ENCODE measurements at regions not wholly inside any gene's neighbourhood (a gene's known extent, or its start where the extent isn't known, plus 50 kb on each side); places are given as distances from the start of the nearest gene placed in this dataset.

DNA sequence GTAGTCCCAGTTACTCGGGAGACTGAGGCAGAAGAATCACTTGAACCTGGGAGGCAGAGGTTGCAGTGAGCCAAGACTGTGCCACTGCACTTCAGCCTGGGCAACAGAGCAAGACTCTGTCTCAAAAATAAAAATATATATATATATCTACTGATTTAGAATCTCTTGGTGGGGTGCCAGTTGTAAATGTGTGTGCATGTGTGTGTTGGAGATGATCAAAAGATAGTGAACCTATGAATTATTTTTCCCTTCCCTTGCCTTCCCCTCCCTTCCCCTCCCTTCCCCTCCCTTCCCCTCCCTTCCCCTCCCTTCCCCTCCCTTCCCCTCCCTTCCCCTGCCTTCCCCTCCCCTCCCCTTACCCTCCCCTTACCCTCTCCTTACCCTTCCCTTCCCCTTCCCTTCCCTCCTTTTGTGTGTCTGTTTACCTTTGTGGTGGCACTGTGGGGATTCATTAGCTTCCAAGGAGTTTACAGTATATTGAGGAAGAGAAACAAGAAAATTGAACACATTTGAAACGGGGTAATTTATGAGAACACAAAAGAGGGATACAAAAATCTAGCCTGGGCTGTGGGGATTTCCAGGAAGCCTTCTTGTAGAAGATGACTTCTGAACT is 281.5 kb upstream of the DPPA4 start:
- ChIA-PET POLR2A (no interaction called here), CTCF (no interaction called here)
- ATAC-seq, result no peak
- H3K27ac Mint-ChIP-seq, result no peak overlapping the region
- TF ChIP-seq ATF6 (CRISPR knock-in tag; IDR thresholded peaks at IDR 0.05) (no peak), FOXP4 (CRISPR knock-in tag; IDR thresholded peaks at IDR 0.05) (no peak), CREM (CRISPR knock-in tag; IDR thresholded peaks at IDR 0.05) (no peak), GRHL2 (CRISPR knock-in tag; IDR thresholded peaks at IDR 0.05; ENCODE audit: insufficient replicate concordance, severe bottlenecking) (no peak), TEAD4 (CRISPR knock-in tag; IDR thresholded peaks at IDR 0.05) (no peak), MYBL2 (CRISPR knock-in tag; IDR thresholded peaks at IDR 0.05) (no peak), ZNF232 (CRISPR knock-in tag; IDR thresholded peaks at IDR 0.05) (no peak), ELF4 (CRISPR knock-in tag; IDR thresholded peaks at IDR 0.05; ENCODE audit: low read depth) (no peak), ATF1 (CRISPR knock-in tag; IDR thresholded peaks at IDR 0.05) (no peak)
- no peaks in the 10 kb centered on the region for H3K36me3 Mint-ChIP-seq
- peaks cover 4% of the 10 kb centered on the region for H3K9me3 Mint-ChIP-seq
- no peak overlapping the region for H3K4me3 Mint-ChIP-seq
- H3K4me1 Mint-ChIP-seq, result no peaks in the 10 kb centered on the region
- no peaks in the 10 kb centered on the region for H3K27me3 Mint-ChIP-seq (ENCODE audit: low read depth)
- no peak for DNase-seq (ENCODE audit: low spot score)

DNA sequence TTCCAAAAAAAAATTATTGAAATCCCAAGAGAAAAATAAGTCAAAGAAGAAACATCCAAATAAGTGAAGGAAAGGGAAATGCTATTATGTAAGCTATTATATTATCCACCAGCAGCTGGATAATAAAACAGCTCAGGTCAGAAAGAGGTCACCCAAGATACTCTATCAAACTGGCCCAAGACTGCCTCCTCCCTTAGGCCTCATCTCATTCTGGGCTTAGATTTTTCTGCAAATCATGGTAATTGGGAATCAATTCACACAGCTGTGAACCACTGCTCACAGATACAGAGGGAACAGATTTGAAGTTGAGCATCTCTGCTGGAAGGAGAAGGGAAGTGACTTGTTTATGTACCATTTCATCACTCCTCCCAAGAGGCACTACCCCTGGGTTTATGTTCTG is 294.6 kb upstream of the DPPA4 start:
- Mint-ChIP-seq H3K4me3 (no peak overlapping the region), H3K36me3 (no peaks in the 10 kb centered on the region), H3K9me3 (peaks cover 5% of the 10 kb centered on the region), H3K27me3 (ENCODE audit: low read depth) (no peaks in the 10 kb centered on the region), H3K27ac (no peak overlapping the region), H3K4me1 (no peaks in the 10 kb centered on the region)
- ATAC-seq, result no peak
- CTCF ChIA-PET, result no interaction called here
- no peak for DNase-seq (ENCODE audit: low spot score)
- POLR2A ChIA-PET, result no interaction called here
- TF ChIP-seq, protein P1, sequence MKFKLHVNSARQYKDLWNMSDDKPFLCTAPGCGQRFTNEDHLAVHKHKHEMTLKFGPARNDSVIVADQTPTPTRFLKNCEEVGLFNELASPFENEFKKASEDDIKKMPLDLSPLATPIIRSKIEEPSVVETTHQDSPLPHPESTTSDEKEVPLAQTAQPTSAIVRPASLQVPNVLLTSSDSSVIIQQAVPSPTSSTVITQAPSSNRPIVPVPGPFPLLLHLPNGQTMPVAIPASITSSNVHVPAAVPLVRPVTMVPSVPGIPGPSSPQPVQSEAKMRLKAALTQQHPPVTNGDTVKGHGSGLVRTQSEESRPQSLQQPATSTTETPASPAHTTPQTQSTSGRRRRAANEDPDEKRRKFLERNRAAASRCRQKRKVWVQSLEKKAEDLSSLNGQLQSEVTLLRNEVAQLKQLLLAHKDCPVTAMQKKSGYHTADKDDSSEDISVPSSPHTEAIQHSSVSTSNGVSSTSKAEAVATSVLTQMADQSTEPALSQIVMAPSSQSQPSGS (CRISPR knock-in tag; IDR thresholded peaks at IDR 0.05; ENCODE audit: borderline replicate concordance, low read depth), result no peak
- TF ChIP-seq ZNF317 (CRISPR knock-in tag; IDR thresholded peaks at IDR 0.05; ENCODE audit: borderline replicate concordance, low read depth), result no peak
- TF ChIP-seq ZNF671 (CRISPR knock-in tag; IDR thresholded peaks at IDR 0.05), result no peak
- no peak for TF ChIP-seq SP1 (CRISPR knock-in tag; conservative IDR thresholded peaks at IDR 0.05)
- TF ChIP-seq, protein P2, sequence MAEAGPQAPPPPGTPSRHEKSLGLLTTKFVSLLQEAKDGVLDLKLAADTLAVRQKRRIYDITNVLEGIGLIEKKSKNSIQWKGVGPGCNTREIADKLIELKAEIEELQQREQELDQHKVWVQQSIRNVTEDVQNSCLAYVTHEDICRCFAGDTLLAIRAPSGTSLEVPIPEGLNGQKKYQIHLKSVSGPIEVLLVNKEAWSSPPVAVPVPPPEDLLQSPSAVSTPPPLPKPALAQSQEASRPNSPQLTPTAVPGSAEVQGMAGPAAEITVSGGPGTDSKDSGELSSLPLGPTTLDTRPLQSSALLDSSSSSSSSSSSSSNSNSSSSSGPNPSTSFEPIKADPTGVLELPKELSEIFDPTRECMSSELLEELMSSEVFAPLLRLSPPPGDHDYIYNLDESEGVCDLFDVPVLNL (CRISPR knock-in tag; IDR thresholded peaks at IDR 0.05; ENCODE audit: borderline replicate concordance, low read depth), result no peak
- TF ChIP-seq, protein P3, sequence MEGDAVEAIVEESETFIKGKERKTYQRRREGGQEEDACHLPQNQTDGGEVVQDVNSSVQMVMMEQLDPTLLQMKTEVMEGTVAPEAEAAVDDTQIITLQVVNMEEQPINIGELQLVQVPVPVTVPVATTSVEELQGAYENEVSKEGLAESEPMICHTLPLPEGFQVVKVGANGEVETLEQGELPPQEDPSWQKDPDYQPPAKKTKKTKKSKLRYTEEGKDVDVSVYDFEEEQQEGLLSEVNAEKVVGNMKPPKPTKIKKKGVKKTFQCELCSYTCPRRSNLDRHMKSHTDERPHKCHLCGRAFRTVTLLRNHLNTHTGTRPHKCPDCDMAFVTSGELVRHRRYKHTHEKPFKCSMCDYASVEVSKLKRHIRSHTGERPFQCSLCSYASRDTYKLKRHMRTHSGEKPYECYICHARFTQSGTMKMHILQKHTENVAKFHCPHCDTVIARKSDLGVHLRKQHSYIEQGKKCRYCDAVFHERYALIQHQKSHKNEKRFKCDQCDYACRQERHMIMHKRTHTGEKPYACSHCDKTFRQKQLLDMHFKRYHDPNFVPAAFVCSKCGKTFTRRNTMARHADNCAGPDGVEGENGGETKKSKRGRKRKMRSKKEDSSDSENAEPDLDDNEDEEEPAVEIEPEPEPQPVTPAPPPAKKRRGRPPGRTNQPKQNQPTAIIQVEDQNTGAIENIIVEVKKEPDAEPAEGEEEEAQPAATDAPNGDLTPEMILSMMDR (IDR thresholded peaks at IDR 0.05), result no peak
- no peak for TF ChIP-seq ZNF232 (CRISPR knock-in tag; IDR thresholded peaks at IDR 0.05)
- TF ChIP-seq FOXP4 (CRISPR knock-in tag; IDR thresholded peaks at IDR 0.05), result no peak
- TF ChIP-seq, protein P4, sequence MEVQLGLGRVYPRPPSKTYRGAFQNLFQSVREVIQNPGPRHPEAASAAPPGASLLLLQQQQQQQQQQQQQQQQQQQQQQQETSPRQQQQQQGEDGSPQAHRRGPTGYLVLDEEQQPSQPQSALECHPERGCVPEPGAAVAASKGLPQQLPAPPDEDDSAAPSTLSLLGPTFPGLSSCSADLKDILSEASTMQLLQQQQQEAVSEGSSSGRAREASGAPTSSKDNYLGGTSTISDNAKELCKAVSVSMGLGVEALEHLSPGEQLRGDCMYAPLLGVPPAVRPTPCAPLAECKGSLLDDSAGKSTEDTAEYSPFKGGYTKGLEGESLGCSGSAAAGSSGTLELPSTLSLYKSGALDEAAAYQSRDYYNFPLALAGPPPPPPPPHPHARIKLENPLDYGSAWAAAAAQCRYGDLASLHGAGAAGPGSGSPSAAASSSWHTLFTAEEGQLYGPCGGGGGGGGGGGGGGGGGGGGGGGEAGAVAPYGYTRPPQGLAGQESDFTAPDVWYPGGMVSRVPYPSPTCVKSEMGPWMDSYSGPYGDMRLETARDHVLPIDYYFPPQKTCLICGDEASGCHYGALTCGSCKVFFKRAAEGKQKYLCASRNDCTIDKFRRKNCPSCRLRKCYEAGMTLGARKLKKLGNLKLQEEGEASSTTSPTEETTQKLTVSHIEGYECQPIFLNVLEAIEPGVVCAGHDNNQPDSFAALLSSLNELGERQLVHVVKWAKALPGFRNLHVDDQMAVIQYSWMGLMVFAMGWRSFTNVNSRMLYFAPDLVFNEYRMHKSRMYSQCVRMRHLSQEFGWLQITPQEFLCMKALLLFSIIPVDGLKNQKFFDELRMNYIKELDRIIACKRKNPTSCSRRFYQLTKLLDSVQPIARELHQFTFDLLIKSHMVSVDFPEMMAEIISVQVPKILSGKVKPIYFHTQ (CRISPR knock-in tag; IDR thresholded peaks at IDR 0.05), result no peak
- no peak for TF ChIP-seq MYBL2 (CRISPR knock-in tag; IDR thresholded peaks at IDR 0.05)
- TF ChIP-seq ZNF138 (CRISPR knock-in tag; conservative IDR thresholded peaks at IDR 0.05), result no peak
- no peak for TF ChIP-seq NR3C1 (CRISPR knock-in tag; conservative IDR thresholded peaks at IDR 0.05; ENCODE audit: low read depth)
- TF ChIP-seq RELA (CRISPR knock-in tag; IDR thresholded peaks at IDR 0.05; ENCODE audit: borderline replicate concordance), result no peak
- TF ChIP-seq, protein P5, sequence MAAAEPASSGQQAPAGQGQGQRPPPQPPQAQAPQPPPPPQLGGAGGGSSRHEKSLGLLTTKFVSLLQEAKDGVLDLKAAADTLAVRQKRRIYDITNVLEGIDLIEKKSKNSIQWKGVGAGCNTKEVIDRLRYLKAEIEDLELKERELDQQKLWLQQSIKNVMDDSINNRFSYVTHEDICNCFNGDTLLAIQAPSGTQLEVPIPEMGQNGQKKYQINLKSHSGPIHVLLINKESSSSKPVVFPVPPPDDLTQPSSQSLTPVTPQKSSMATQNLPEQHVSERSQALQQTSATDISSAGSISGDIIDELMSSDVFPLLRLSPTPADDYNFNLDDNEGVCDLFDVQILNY (CRISPR knock-in tag; IDR thresholded peaks at IDR 0.05), result no peak

All from WTC11 (cell line).